ENCODE measurements at regions not wholly inside any gene's neighbourhood (a gene's known extent, or its start where the extent isn't known, plus 50 kb on each side); places are given as distances from the start of the nearest gene placed in this dataset.
A peak's percentile ranks its signal among the peaks of the same experiment; 100 is the strongest.
"Not testable (repeated sequence)": the region's sequence is repeated elsewhere in the genome, so short reads cannot be mapped to it uniquely, and the experiment has no call there.

GRCh38 chr11:121870206-121871045 is 245.6 kb downstream of the BLID start:
- ChIA-PET CTCF (interaction anchor here (1.4 kb wide), 1 partner anchor 28 kb away, joined by 3 read pairs; no protein-coding TSS in a partner anchor), POLR2A (no interaction called here)
- TF ChIP-seq, protein P1, sequence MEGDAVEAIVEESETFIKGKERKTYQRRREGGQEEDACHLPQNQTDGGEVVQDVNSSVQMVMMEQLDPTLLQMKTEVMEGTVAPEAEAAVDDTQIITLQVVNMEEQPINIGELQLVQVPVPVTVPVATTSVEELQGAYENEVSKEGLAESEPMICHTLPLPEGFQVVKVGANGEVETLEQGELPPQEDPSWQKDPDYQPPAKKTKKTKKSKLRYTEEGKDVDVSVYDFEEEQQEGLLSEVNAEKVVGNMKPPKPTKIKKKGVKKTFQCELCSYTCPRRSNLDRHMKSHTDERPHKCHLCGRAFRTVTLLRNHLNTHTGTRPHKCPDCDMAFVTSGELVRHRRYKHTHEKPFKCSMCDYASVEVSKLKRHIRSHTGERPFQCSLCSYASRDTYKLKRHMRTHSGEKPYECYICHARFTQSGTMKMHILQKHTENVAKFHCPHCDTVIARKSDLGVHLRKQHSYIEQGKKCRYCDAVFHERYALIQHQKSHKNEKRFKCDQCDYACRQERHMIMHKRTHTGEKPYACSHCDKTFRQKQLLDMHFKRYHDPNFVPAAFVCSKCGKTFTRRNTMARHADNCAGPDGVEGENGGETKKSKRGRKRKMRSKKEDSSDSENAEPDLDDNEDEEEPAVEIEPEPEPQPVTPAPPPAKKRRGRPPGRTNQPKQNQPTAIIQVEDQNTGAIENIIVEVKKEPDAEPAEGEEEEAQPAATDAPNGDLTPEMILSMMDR (IDR thresholded peaks at IDR 0.05; ENCODE audit: insufficient read depth, low read depth, low read length), result peak; percentile 21; the same call in 1 of the 2 replicates
- DNase-seq (ENCODE audit: low read depth), result no peak
- no peak overlapping the region for H3K4me3 ChIP-seq (ENCODE audit: low read depth, low read length)
- no peaks in the 10 kb centered on the region for H3K27me3 ChIP-seq (ENCODE audit: control insufficient read depth, insufficient read depth, low read length)
- H3K36me3 ChIP-seq (ENCODE audit: control insufficient read depth, insufficient read depth, low read length), result no peaks in the 10 kb centered on the region

GRCh38 chr11:121869478-121869877 is 246.5 kb downstream of the BLID start:
- Histone ChIP-seq H3K4me3 (ENCODE audit: low read depth, low read length) (no peak overlapping the region), H3K36me3 (ENCODE audit: control insufficient read depth, insufficient read depth, low read length) (no peaks in the 10 kb centered on the region), H3K27me3 (ENCODE audit: control insufficient read depth, insufficient read depth, low read length) (no peaks in the 10 kb centered on the region)
- no peak for DNase-seq (ENCODE audit: low read depth)
- TF ChIP-seq, protein P1 (IDR thresholded peaks at IDR 0.05; ENCODE audit: insufficient read depth, low read depth, low read length), result no peak
- POLR2A ChIA-PET, result no interaction called here
- CTCF ChIA-PET, result interaction anchor here (0.9 kb wide), 1 partner anchor 13 kb away, joined by 3 read pairs; no protein-coding TSS in a partner anchor

GRCh38 chr11:121866754-121867153 is 249.3 kb downstream of the BLID start:
- H3K27me3 ChIP-seq (ENCODE audit: control insufficient read depth, insufficient read depth, low read length), result no peaks in the 10 kb centered on the region
- H3K4me3 ChIP-seq (ENCODE audit: low read depth, low read length), result no peak overlapping the region
- no peak for DNase-seq (ENCODE audit: low read depth)
- H3K36me3 ChIP-seq (ENCODE audit: control insufficient read depth, insufficient read depth, low read length), result no peaks in the 10 kb centered on the region
- ChIA-PET POLR2A (no interaction called here), CTCF (interaction anchor here (1.2 kb wide), 1 partner anchor 17 kb away, joined by 4 read pairs; no protein-coding TSS in a partner anchor)
- TF ChIP-seq, protein P1 (IDR thresholded peaks at IDR 0.05; ENCODE audit: insufficient read depth, low read depth, low read length), result no peak

- DNase-seq (ENCODE audit: low read depth), result no peak
- Histone ChIP-seq H3K36me3 (ENCODE audit: control insufficient read depth, insufficient read depth, low read length) (no peaks in the 10 kb centered on the region), H3K27me3 (ENCODE audit: control insufficient read depth, insufficient read depth, low read length) (no peaks in the 10 kb centered on the region), H3K4me3 (ENCODE audit: low read depth, low read length) (no peak overlapping the region)
- CTCF ChIA-PET, result no interaction called here
- TF ChIP-seq, protein P1 (IDR thresholded peaks at IDR 0.05; ENCODE audit: insufficient read depth, low read depth, low read length), result no peak
- POLR2A ChIA-PET, result interaction anchor here (0.6 kb wide), 1 partner anchor 171 kb away, joined by 4 read pairs; no protein-coding TSS in a partner anchor
Measured at GRCh38 chr11:121864660-121865059, 251.4 kb downstream of the BLID start.

DNA sequence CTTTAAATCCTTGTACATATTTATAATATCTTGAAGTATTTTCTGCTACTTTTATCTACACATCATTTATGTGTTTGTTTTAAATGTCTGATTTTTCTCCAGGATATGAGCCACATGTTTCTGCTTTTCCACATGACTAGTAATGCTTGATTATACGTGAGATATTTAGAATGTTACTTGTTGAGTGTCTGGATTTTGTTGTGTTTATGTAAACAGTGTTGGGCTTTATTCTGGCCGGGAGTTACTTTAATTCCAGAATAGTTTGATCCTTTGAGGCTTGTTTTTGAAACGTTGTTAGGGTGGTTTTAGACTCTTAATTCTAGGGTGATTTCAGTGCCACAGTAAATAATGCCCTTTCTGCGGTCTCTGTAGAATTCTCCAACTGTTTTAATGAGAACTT is 252.9 kb downstream of the BLID start:
- DNase-seq (ENCODE audit: low read depth), result no peak

GRCh38 chr11:121855138-121855537 is 260.9 kb downstream of the BLID start:
- H3K4me3 ChIP-seq (ENCODE audit: low read depth, low read length); CTCF ChIA-PET; POLR2A ChIA-PET; H3K36me3 ChIP-seq (ENCODE audit: control insufficient read depth, insufficient read depth, low read length); DNase-seq (ENCODE audit: low read depth); H3K27me3 ChIP-seq (ENCODE audit: control insufficient read depth, insufficient read depth, low read length): not testable (repeated sequence)

More for the DNA sequence above, 252.9 kb downstream of the BLID start:
- Histone ChIP-seq H3K27me3 (ENCODE audit: control insufficient read depth, insufficient read depth, low read length) (no peaks in the 10 kb centered on the region), H3K36me3 (ENCODE audit: control insufficient read depth, insufficient read depth, low read length) (no peaks in the 10 kb centered on the region), H3K4me3 (ENCODE audit: low read depth, low read length) (no peak overlapping the region)
- POLR2A ChIA-PET, result no interaction called here
- CTCF ChIA-PET, result no interaction called here
- TF ChIP-seq, protein P1 (IDR thresholded peaks at IDR 0.05; ENCODE audit: insufficient read depth, low read depth, low read length), result no peak
